NCI-H446 treated with DMSO at 0.1 percent for 48 hours (cell line): ENCODE measurements at regions not wholly inside any gene's neighbourhood (a gene's known extent, or its start where the extent isn't known, plus 50 kb on each side); places are given as distances from the start of the nearest gene placed in this dataset.
"Not testable (repeated sequence)": the region's sequence is repeated elsewhere in the genome, so short reads cannot be mapped to it uniquely, and the experiment has no call there.

Experiments
- DNase-seq: peaks from one replicate; lab custom pipeline; 2025; lab: John Stamatoyannopoulos, UW

DNA sequence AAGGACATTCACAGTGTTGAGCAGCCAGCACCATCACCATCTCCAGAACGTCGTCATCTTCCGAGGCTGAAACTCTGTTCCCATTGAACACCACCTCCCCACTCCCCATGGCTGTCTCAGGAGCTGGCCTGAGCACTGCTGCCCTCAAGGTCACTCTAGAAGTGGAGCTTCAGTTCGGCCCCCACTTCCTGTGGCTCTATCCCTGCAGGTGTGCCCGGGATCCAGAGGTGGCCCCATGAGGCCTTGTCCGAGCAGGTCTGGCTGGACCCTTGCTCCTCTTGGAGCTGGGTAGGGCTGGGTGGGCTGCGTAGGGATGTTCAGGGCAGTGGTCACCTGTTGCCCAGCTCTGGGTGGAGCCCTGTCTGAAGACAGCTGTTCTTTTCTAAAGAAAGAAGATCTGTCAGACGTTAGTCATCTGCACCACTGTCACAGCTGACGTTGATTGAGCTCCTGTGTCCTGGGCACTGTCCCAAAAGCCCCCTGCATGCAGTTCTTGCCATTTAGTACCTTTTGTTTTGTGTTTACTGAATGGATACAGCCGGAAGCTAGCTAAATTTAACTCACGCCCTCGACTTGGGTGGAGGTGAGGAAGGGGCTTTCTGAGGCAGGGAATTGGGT, 75.5 kb upstream of the CLDN5 start:
- DNase-seq, result no peak

DNA sequence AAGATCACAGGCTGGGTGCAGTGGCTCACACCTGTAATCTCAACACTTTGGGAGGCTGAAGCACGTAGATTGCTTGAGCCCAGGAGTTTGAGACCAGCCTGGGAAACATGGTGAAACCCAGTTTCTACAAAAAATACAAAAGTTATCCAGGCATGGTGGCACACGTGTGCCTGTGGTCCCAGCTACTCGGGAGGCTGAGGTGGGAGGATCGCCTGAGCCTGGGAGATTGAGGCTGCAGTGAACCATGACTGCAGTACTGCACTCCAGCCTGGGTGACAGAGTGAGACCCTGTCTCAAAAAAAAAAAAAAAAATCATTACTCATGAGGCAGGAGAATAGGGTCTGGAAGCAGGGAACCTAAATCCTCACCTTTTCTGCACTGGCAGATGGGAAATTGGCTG, 79.1 kb upstream of the CLDN5 start:
- not testable (repeated sequence) for DNase-seq

DNA sequence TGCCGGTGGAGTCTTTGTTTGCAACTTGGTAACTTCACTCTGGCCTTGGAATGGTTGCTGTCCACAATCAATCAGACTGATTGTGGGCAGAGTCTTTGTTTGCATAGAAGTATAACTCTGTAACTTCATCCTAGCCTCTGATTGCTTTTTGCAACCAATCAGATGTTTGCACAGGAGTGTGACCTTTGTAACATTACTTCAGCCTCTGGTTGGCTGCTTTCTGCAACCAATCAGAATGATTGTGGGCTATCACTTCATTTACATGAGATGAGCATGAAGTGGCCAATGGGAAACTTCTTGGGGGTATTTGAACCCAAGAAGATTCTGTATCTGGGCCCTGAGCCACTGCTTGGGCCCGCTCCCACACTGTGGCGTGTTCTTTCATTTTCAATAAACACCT, 79.6 kb upstream of the CLDN5 start:
- DNase-seq, result no peak

DNA sequence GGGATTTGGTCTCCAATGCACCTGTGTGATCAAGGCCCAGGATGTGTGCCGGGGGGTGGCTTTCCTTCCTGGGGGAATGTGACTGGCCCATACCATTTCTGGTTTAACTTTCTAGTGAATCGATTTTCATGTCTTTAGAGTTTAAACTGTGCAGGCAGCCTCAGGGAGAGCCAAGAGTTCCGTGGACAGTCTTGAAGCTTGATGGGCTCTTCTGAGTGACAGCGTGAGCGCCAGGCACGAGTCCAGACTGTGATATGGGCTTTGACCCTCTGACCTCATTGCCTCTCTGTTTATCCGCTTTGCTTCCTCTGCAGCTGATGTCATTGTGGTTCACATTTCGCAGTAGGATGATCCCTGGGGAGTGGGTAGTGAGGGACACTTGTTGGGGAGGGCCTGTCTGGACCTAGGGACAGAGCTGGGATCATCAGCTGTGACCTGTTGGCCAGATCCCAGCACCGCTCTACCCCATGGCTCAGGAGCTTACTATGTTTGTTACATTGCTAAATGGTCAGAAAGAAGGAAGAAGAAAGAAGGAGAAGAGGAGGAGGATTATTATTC, 80.6 kb upstream of the CLDN5 start:
- no peak for DNase-seq

DNA sequence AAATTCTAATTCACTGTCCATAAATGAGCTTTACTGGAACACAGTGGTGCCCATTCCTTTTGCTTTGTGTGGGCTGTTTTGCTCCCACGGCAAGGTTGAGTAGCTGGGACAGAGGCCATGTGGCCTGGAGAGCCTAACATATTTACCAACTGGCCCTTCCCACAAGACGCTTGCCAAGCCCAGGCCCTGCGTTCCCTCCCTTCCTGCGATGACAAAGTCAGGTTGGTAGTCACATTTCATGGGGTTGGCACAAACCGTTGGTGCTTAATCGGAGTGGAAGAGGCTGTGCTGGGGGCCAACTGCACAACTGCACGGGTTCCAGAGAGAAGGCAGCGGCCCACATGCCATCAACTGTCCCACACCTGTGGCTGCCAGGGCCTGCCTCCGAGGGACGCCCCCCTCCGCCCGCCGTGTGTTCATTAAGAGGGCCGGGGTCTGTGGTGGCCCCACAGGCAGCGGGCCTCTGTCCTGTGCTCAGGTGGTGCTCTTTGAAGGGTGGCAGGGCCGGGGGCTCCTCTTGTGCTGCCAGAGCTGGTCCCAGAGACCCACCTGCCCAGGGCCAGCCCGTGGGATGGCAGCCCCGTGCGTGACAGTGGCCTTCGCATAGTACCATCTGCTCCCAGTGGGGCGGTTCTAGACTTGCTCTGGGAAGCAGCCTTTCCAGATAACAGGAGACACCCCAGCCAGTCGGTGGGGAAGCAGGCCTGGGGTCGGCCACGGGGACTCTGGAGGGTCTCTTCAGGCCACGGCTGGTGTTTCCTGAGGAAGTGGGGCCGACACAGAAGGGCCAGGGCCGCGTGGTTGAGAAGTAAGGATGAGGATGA, 81.5 kb upstream of the CLDN5 start:
- DNase-seq, result no peak

DNA sequence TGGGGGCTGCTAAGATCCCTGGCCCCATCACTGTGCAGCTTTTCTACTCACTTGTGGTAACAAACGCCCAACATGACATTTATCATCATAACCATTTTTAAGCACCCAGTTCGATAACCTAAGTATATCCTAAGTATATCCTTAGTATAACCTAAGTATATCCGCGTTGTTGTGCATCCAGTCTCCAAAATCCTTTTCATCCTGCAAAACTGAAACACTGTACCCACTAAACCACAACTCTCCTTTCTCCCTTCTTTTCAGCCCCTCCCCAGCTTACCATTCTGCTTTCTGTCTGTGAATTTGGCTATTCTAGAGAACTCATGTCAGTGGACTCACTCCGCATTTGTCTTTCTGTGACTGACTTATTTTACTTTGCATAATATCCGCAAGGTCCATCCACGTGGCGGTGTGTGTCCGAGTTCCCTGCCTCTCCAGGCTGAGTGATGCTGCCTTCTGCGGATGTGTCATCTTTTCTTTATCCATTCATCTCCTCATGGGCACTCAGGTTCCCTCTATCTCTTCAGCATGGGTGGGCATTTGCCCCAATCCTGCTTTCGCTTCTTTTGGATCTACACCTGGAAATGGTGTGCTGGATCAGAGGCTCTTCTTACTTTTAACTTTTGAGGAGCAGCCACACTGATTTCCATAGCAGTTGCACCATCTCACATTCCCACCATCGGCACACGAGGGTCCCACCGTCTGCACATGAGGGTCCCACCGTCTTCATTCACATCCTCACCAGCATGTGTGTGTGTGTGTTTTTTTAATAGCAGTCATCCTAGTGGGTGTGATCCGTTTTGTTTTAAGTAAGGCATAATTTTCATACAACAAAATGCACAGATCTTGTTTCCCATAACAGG, 82.4 kb upstream of the CLDN5 start:
- no peak for DNase-seq

DNA sequence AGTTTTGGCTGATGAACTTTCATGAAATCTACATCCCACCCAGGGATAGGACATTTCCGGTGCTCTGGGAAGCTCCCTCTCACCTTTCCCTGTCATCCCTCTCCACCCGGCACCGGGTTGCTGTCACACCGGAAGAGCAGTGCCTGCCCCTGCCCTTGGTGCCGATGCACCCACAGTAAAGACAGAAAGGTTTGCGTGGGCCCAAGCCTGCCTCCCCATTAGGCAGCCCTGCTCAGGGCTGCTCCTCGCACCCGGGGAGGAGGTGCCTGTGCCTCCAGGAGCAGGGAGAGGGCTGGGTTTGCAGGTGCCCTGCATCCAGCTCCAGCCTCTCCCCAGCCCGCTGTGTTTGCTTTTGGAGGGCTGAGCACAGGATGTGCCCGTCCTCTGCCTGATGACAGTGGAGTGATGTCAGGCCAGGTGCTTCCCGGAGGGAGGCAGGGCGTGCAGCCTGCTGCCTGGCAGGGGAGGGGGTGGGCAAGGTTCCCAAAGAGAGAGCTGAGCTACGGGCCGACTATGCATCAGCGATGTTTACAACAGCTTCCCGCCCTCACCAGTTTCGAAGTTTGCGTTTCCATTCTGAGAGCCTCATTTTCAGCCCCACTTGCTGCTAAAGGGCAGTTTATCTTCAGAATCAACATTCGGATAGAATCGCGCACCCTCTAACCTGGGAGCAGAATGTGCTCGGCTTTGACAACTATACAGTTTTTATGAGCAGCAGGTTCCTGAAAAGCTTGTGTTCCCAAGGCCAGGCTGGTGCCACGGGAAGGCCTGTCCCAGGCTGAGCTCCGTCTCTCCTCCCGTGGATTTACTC, 83.2 kb upstream of the CLDN5 start:
- no peak for DNase-seq

DNA sequence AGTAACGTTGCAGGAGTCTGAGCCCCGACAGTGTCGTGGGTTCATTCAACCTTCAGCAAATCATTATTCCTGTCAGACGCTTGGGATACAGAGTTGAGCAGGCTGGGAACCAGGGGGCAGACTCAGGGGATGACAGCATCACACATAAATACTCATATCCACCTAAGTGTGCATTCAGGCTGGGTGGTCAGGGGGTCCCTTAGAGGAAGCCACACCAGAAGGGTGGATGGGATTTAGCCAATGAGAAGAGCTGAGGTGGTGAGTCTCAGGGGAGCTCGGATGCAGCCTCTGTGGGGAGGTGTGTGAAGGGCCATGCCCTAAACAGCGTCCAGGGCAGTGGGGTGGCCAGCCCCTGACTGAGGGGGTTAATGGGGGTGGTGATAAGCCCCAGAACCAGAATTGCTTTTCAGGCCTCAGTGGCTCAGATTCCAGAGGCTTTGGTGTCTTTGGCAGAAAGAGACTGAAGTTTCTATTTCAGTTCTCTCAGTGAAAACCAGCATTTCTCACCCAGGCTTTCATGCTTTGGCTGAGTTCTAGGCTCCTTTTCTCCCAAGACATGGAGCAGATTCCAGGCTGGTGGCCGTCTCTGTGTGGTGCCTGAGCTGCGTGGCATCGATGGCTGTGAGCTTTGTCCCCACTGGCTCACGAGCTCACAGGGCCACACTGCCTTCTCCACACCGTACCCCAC, 83.9 kb upstream of the CLDN5 start:
- no peak for DNase-seq

DNA sequence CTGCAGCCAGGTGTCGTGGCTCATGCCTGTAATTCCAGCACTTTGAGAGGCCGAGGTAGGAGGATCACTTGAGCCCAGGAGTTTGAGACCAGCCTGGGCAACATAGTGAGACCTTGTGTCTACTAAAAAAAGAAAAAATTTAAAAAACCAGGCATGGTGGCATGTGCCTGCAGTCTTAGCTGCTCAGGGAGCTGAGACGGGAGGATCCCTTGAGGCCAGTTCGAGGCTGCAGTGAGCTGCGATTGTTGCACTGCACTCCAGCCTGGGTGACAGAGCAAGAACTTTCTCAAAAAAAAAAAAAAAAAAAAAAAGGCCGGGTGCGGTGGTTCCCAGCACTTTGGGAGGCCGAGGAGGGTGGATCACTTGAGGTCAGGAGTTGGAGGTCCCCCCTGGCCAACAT, 85.5 kb upstream of the CLDN5 start:
- DNase-seq, result not testable (repeated sequence)

DNA sequence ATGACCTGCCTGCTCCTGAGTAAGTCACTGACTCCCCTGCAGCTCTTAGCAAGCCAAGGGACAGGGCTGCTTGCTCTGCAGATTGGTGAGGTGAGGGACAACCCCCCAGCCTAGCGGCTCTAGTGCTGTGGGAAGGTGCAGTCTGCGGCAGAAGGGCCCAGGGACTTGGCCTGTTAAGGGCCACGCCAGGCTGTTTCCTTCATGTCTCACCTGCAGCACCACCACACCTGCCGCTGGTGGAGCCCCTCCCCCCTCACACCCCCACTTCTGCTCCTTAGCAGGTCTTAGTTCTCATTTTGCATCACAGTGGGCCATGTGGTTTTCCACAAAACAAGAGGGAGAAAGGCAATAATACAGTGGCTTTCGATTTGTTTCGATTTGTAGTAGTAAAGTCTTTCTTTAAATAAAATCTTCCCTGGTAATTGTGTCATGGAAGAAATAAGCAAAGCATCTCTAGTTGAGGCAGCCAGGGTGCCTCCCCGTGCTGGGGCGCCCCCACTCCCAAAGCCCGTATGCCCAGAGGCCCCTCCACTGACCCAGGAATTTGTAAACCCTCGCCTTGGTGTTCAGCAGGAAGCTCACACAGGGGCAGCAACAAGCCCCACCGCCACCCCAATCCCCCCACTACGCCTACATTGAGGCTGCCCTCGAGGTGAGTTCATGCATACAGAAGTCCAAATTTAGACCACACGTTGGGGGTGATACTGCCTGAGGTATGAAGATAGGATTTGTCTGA, 86.5 kb upstream of the CLDN5 start:
- DNase-seq, result no peak

DNA sequence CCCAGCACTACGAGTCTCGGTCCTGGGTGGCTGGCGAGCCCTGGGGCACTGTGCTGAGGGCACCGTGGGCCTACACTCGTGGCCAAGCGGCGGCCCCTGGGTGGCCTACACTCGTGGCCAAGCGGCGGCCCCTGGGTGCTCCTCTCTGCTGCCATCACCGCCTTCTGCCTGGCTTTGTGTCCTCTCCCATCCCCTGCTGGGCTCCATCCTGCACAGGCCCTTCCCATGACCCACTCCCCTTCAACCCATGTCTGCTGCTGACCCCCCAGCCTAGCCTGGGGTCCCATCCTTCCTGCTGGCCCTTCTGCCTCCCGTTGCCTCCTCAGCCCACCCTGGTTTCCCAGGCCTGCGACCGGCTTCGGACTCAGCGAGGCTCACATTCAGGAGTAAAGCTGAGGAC, 87.4 kb upstream of the CLDN5 start:
- DNase-seq, result no peak

DNA sequence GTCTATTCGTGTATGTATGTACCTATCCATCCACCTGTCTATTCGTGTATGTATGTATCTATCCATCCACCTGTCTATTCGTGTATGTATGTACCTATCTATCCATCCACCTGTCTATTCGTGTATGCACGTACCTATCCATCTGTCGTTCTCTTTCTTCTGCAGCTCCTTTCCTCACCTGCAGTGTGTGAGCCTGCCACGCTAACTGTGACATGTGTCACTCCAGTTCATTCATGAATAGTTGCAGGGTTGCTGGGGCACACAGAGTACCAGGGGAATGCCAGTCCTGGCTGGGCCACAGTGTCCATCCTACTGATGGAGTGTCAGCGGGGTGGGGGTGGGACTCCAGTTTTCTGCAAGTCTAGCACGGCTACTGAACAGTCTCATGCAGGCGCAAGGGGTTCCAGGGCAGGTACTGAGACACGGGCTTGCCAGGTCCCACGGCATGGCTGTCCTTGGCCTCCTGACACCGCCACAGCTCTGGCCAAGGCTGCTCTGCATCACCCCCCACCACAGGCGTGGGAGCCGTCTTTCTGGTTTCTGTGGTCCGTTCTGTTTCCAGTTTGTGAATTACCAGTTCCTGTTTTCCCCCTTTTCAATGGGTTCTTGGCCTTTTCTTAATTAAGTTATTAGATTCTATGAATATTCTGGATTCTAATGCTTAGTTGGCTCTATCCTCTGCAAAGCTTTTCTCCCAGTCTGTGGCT, 88.8 kb upstream of the CLDN5 start:
- no peak for DNase-seq

DNA sequence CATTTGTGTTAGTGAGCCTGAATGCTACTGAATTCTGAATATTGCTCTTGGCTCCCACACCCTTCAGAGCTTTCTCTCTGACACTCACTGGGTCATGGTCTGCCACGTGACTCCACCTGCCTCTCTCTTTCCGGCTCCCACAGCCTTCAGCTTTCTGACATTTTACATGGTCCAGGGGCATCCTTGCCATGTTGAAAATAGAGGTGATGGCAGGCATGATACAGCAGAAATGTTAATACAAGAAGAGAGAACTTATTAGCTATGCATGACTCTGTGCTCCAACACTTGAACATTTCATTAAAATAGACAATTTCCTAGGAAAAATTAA, 90.3 kb upstream of the CLDN5 start:
- DNase-seq, result no peak

DNA sequence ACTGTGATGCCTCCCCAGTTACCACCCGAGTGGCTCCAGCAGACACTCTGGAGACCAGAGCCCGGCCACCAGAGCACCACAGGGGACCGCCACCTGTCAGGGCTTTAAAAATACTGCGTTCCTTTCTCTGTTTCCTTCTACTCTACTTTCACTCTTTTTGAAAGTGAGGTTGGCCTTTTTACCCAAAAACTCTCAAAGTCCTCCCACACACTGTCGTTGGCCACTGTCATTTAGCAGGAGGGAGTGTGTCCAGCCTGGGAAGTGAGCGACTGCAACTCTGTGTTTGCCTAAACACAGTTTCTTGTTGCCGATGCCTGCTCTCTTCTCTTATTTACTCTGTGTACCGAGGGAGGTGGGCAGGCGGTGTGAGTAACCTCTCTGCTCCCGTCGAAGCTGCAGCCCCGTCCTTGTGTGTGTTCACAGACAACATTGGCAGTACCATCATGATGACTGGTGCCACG, 90.8 kb upstream of the CLDN5 start:
- DNase-seq, result no peak

DNA sequence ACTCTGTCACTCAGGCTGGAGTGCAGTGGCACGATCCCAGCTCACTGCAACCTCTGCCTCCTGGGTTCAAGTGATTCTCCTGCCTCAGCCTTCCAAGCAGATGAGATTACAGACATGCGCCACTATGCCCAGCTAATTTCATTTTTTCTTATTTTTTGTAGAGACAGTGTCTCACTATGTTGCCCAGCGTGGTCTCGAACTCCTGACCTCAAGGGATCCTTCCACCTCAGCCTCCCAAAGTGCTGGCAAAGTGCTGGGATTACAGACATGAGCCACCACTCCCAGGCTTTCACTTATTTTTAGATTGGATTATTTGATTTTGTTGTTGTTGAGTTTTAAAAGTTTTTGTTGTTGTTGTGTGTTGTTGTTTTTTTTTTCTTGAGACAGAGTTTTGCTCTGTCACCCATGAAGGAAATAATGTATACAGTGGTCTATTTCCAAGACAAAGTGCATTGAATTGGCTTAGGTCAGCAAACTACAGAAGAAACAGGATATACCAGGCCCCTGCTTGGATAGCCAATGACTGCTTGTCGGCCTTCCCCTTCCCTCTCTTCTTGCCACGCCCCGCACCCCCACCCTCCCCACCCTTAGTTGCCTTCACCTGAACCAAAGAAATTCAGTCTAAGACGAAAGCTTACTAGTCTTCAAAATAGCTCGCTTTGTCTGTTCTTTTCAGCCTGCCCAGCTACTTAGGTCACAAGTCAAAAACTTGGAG, 91.8 kb upstream of the CLDN5 start:
- no peak for DNase-seq

DNA sequence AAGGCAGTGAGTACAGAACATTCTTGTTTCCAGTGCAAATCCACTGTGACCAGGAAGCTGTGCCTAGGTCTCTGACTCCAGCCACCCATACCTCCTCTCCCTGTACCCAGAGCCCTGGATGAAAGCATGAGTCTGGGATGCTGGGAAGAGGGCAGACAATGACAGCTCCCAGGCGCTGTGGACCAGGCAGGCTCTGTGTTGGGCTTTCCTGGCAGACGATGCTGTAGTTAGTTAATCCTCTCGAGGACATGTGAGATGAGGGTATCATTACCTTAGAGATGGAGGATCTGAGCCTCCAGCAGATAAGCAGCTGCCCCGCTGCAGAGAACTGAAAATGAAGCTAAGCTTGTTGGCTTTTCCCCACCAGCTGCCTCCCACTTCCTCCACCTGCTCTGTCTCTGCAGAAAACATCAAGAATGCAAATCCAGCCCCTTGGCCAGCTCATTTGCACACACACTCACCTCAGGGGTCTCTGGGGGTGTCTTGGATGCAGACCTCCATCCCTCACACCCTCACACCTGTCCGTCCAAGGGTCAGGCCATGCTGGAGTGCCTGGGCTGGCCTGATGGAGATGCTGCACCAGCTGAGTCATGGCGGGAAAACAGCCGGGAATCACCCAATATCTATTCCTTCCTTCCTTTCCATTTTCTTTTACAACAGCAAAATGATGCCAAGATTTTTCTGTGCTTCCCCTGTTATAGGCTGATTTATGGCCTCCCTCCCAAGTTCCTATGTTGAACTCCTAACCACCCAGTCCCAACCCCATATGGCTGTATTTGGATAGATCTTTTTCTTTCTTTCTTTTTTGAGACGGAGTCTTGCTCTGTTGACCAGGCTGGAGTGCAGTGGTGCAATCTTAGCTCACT, 94.9 kb upstream of the SEPTIN5 start:
- DNase-seq, result no peak

DNA sequence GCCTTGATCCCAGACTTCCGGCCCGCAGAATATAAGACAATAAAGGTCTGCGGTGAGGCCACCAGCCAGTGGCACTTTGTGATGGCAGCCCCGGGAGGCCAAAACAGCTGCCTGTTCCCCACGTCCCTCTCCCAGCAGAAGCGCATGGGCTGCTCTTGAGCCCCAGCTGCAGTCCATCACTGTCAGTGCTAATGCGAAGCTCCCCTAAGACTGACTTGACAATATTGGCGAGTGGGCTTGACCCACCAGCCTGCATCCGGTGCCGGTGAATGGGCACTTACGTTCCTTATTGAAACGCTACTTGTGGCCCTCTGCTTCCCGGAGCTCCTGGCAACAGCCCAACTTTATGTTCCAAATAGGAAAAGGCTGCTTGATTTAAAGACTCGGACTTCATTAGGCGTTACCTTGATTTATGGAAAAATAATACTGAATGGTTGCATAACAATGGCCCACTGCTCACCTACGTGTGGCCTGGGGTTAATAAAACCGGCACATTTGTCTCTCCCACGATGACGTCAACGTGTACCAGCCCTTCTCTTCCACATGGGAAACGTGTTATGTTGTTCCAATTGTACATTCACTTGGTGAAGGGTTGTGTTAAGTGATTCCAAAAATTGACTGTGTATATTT, 93.4 kb upstream of the SEPTIN5 start:
- no peak for DNase-seq
